Prostate gland (tissue), 2 donors: ENCODE measurements at regions not wholly inside any gene's neighbourhood (a gene's known extent, or its start where the extent isn't known, plus 50 kb on each side); places are given as distances from the start of the nearest gene placed in this dataset.

ENCODE experiments used
- DNase-seq: peaks from one replicate; pipeline ENCODE4 v3.0.0-alpha.2; 2019; ENCODE audit warnings: low spot score
- H3K27ac ChIP-seq, 2 donors: fragments of 200-600 bp; sonication (generic); 2 replicates each; pipeline ENCODE4 v1.5.1; 2017 to 2019
- H3K27me3 ChIP-seq: fragments of 200-600 bp; sonication (generic); replicated peaks from 2 replicates; pipeline ENCODE4 v1.5.1; 2019; ENCODE audit not compliant: insufficient read depth
- H3K36me3 ChIP-seq, 2 donors: fragments of 200-600 bp; sonication (generic); 1 replicate in 1 of 2; 2 replicates in 1 of 2; pipeline versions ENCODE4 v1.5.1 to v1.8.1; 2017 to 2019
- H3K4me1 ChIP-seq: fragments of 200-600 bp; sonication (generic); replicated peaks from 2 replicates; pipeline ENCODE4 v1.5.1; 2019
- H3K4me3 ChIP-seq, 2 donors: fragments of 200-600 bp; sonication (generic); 2 replicates each; pipeline ENCODE4 v1.5.1; 2017 to 2019
- H3K9me3 ChIP-seq: fragments of 200-600 bp; sonication (generic); 2 replicates; pipeline ENCODE4 v1.5.1; 2017
- CTCF ChIP-seq, 4 experiments: fragments of 200-600 bp in 2 of 4; fragments of 450-650 bp in 2 of 4; sonication (generic) in 2 of 4; IDR thresholded peaks; 1 replicate in 3 of 4; 2 replicates in 1 of 4; pipeline ENCODE4 v1.5.1; 2016 to 2019; ENCODE audit warnings: antibody characterized with exemption in 4 of 4, mild to moderate bottlenecking in 2 of 4, moderate library complexity in 2 of 4
- POLR2A ChIP-seq: fragments of 450-650 bp; IDR thresholded peaks from one replicate; pipeline ENCODE4 v1.6.1; 2016; ENCODE audit warnings: antibody characterized with exemption, mild to moderate bottlenecking
- POLR2AphosphoS5 ChIP-seq: sonication (generic); formaldehyde crosslinking; IDR thresholded peaks from one replicate; pipeline ENCODE4 v1.6.1; 2017; ENCODE audit warnings: antibody characterized with exemption
- WGBS: methylation state at CpG from one replicate; pipeline ENCODE4 v1.1.5; 2018; 5-methylcytosine and 5-hydroxymethylcytosine counted together
- intact Hi-C: fragments of 100-400 bp; cut with DNase I; formaldehyde crosslinking; loops from one replicate; pipeline ENCODE4 v1.14.2; 2022

GRCh38 chr16:73796241-73796640 is 500.4 kb upstream of the PSMD7 start:
- TF ChIP-seq POLR2AphosphoS5 (no peak), CTCF (IDR thresholded peaks at IDR 0.05) (no peak), POLR2A (no peak)
- WGBS, result 64% methylated on average over 4 of the region's 4 CpGs
- H3K9me3 ChIP-seq, result no peaks in the 10 kb centered on the region
- H3K36me3 ChIP-seq, result no peaks in the 10 kb centered on the region
- no peak for DNase-seq
- intact Hi-C loops, result loop anchor here (10.0 kb wide), 1 partner anchor 81 kb away; no protein-coding TSS in a partner anchor
- no peak overlapping the region for H3K27ac ChIP-seq
- no peaks in the 10 kb centered on the region for H3K4me1 ChIP-seq
- H3K27me3 ChIP-seq, result no peaks in the 10 kb centered on the region
- H3K4me3 ChIP-seq, result no peak overlapping the region

GRCh38 chr16:73794994-73795393 is 501.6 kb upstream of the PSMD7 start:
- DNase-seq, result peak; percentile 5
- peak; percentile 50 for TF ChIP-seq POLR2AphosphoS5
- no peak for TF ChIP-seq POLR2A
- H3K4me3 ChIP-seq, result no peak overlapping the region
- H3K27me3 ChIP-seq, result no peaks in the 10 kb centered on the region
- intact Hi-C loops, result loop anchor here (10.0 kb wide), 1 partner anchor 80 kb away; no protein-coding TSS in a partner anchor
- WGBS, result 23% methylated on average over 3 of the region's 3 CpGs
- H3K36me3 ChIP-seq, result no peaks in the 10 kb centered on the region
- H3K4me1 ChIP-seq, result no peaks in the 10 kb centered on the region
- no peak overlapping the region for H3K27ac ChIP-seq
- H3K9me3 ChIP-seq, result no peaks in the 10 kb centered on the region

- no peak overlapping the region for H3K4me3 ChIP-seq
- H3K4me1 ChIP-seq, result no peaks in the 10 kb centered on the region
- no peak for DNase-seq
- no peak overlapping the region for H3K27ac ChIP-seq
- TF ChIP-seq CTCF (IDR thresholded peaks at IDR 0.05), result no peak
- no peak for TF ChIP-seq POLR2AphosphoS5
- TF ChIP-seq POLR2A, result no peak
- H3K9me3 ChIP-seq, result no peaks in the 10 kb centered on the region
- WGBS, result 81% methylated on average over 11 of the region's 11 CpGs
- intact Hi-C loops, result loop anchor here (10.0 kb wide), 1 partner anchor 79 kb away; no protein-coding TSS in a partner anchor
- no peaks in the 10 kb centered on the region for H3K36me3 ChIP-seq
- no peaks in the 10 kb centered on the region for H3K27me3 ChIP-seq
These were observed 502.7 kb upstream of the PSMD7 start for GRCh38 chr16:73793871-73794437.

GRCh38 chr16:73793260-73793659 is 503.4 kb upstream of the PSMD7 start:
- Histone ChIP-seq H3K4me1 (no peaks in the 10 kb centered on the region), H3K9me3 (no peaks in the 10 kb centered on the region), H3K27ac (no peak overlapping the region), H3K36me3 (no peaks in the 10 kb centered on the region), H3K4me3 (no peak overlapping the region), H3K27me3 (no peaks in the 10 kb centered on the region)
- WGBS, result 22% methylated on average over 4 of the region's 4 CpGs
- intact Hi-C loops, result loop anchor here (10.0 kb wide), 1 partner anchor 78 kb away; no protein-coding TSS in a partner anchor
- DNase-seq, result no peak
- TF ChIP-seq POLR2A (no peak), POLR2AphosphoS5 (no peak), CTCF (IDR thresholded peaks at IDR 0.05) (no peak)

- WGBS, result 55% methylated on average over 15 of the region's 15 CpGs
- no peaks in the 10 kb centered on the region for H3K27me3 ChIP-seq
- TF ChIP-seq CTCF (IDR thresholded peaks at IDR 0.05) (no peak), POLR2A (no peak), POLR2AphosphoS5 (no peak)
- no peak overlapping the region for H3K27ac ChIP-seq
- no peaks in the 10 kb centered on the region for H3K4me1 ChIP-seq
- no peaks in the 10 kb centered on the region for H3K36me3 ChIP-seq
- intact Hi-C loops, result loop anchor here (10.0 kb wide), 1 partner anchor 78 kb away; no protein-coding TSS in a partner anchor
- no peaks in the 10 kb centered on the region for H3K9me3 ChIP-seq
- no peak overlapping the region for H3K4me3 ChIP-seq
- DNase-seq, result no peak
These were observed 504.2 kb upstream of the PSMD7 start for GRCh38 chr16:73792199-73793020.
